Karpas-422 (cell line): ENCODE measurements at regions not wholly inside any gene's neighbourhood (a gene's known extent, or its start where the extent isn't known, plus 50 kb on each side); places are given as distances from the start of the nearest gene placed in this dataset.

Experiments
- DNase-seq: peaks from one replicate; pipeline ENCODE4 v3.0.0-alpha.2; 2015
- H2AFZ ChIP-seq: fragments of 200-600 bp; sonication (generic); 2 replicates; pipeline ENCODE4 v1.6.1; 2014; ENCODE audit warnings: antibody characterized with exemption, low read length, mixed read lengths
- H3K27ac ChIP-seq: fragments of 200-600 bp; sonication (generic); 2 replicates; pipeline ENCODE4 v1.5.1; 2014; ENCODE audit warnings: mild to moderate bottlenecking, low read length, moderate library complexity
- H3K27me3 ChIP-seq: fragments of 200-600 bp; sonication (generic); 2 replicates; pipeline ENCODE4 v1.6.1; 2014; ENCODE audit warnings: low read length, mixed read lengths
- H3K36me3 ChIP-seq: fragments of 200-600 bp; sonication (generic); 2 replicates; pipeline ENCODE4 v1.6.1; 2014; ENCODE audit warnings: low read length, mixed read lengths; ENCODE audit not compliant: insufficient read depth
- H3K4me1 ChIP-seq: fragments of 200-600 bp; sonication (generic); 2 replicates; pipeline ENCODE4 v1.6.1; 2014; ENCODE audit warnings: mild to moderate bottlenecking, low read length, mixed read lengths
- H3K4me2 ChIP-seq: fragments of 200-600 bp; sonication (generic); 2 replicates; pipeline ENCODE4 v1.6.1; 2014; ENCODE audit warnings: low read length, low read depth, mild to moderate bottlenecking; ENCODE audit not compliant: poor library complexity, severe bottlenecking
- H3K4me3 ChIP-seq: fragments of 200-600 bp; sonication (generic); 2 replicates; pipeline ENCODE4 v1.5.1; 2014; ENCODE audit warnings: mild to moderate bottlenecking, antibody characterized with exemption, low read length, mixed read lengths
- H3K79me2 ChIP-seq: fragments of 200-600 bp; sonication (generic); 2 replicates; pipeline ENCODE4 v1.6.1; 2014; ENCODE audit warnings: mild to moderate bottlenecking, low read length, mixed read lengths
- H3K9ac ChIP-seq: fragments of 200-600 bp; sonication (generic); 2 replicates; pipeline ENCODE4 v1.6.0; 2014; ENCODE audit warnings: low read length
- H3K9me2 ChIP-seq: fragments of 200-600 bp; sonication (generic), shearing (Covaris generic); replicated peaks from 2 replicates; pipeline ENCODE4 v1.6.0; 2014; ENCODE audit warnings: mild to moderate bottlenecking, low read length, moderate library complexity; ENCODE audit not compliant: insufficient read depth
- H3K9me3 ChIP-seq: fragments of 300-700, 200-600 bp; sonication (generic); 2 replicates; pipeline ENCODE4 v1.6.1; 2014; ENCODE audit warnings: low read length, mixed read lengths
- H4K20me1 ChIP-seq: fragments of 200-600 bp; sonication (generic); 2 replicates; pipeline ENCODE4 v1.6.1; 2014; ENCODE audit warnings: mild to moderate bottlenecking, antibody characterized with exemption, low read length, low read depth; ENCODE audit not compliant: insufficient read depth

GRCh38 chr5:176736301-176736930 lies 73.9 kb upstream of the UNC5A start:
- Histone ChIP-seq H3K4me1 (no peaks in the 10 kb centered on the region), H3K27me3 (no peaks in the 10 kb centered on the region), H3K9me2 (no peaks in the 10 kb centered on the region), H3K4me3 (no peak overlapping the region), H2AFZ (no peak overlapping the region), H3K27ac (no peak overlapping the region), H4K20me1 (no peaks in the 10 kb centered on the region), H3K79me2 (no peaks in the 10 kb centered on the region), H3K9me3 (no peaks in the 10 kb centered on the region), H3K36me3 (no peaks in the 10 kb centered on the region), H3K9ac (no peak overlapping the region), H3K4me2 (no peak overlapping the region)
- DNase-seq, result no peak

- Histone ChIP-seq H3K36me3 (no peaks in the 10 kb centered on the region), H3K4me3 (no peak overlapping the region), H3K27ac (no peak overlapping the region), H3K9me2 (no peaks in the 10 kb centered on the region), H3K4me2 (no peak overlapping the region), H3K79me2 (no peaks in the 10 kb centered on the region), H3K9me3 (no peaks in the 10 kb centered on the region), H4K20me1 (no peaks in the 10 kb centered on the region), H3K4me1 (no peaks in the 10 kb centered on the region), H2AFZ (no peak overlapping the region), H3K9ac (no peak overlapping the region), H3K27me3 (no peaks in the 10 kb centered on the region)
- DNase-seq, result no peak
These were observed 73.2 kb upstream of the UNC5A start for GRCh38 chr5:176736931-176737745.

GRCh38 chr5:176737746-176738636 lies 72.4 kb upstream of the UNC5A start:
- H3K9me2 ChIP-seq, result no peaks in the 10 kb centered on the region
- no peaks in the 10 kb centered on the region for H3K79me2 ChIP-seq
- no peak overlapping the region for H3K9ac ChIP-seq
- DNase-seq, result no peak
- no peak overlapping the region for H2AFZ ChIP-seq
- no peaks in the 10 kb centered on the region for H3K9me3 ChIP-seq
- H3K4me2 ChIP-seq, result no peak overlapping the region
- H3K27me3 ChIP-seq, result no peaks in the 10 kb centered on the region
- no peak overlapping the region for H3K27ac ChIP-seq
- H3K4me1 ChIP-seq, result no peaks in the 10 kb centered on the region
- H3K4me3 ChIP-seq, result no peak overlapping the region
- no peaks in the 10 kb centered on the region for H4K20me1 ChIP-seq
- H3K36me3 ChIP-seq, result no peaks in the 10 kb centered on the region

GRCh38 chr5:176738637-176739250 lies 71.6 kb upstream of the UNC5A start:
- no peak overlapping the region for H3K27ac ChIP-seq
- H3K9ac ChIP-seq, result no peak overlapping the region
- H3K27me3 ChIP-seq, result no peaks in the 10 kb centered on the region
- H3K4me3 ChIP-seq, result no peak overlapping the region
- no peaks in the 10 kb centered on the region for H3K9me3 ChIP-seq
- H3K4me2 ChIP-seq, result no peak overlapping the region
- no peaks in the 10 kb centered on the region for H4K20me1 ChIP-seq
- no peaks in the 10 kb centered on the region for H3K9me2 ChIP-seq
- H3K36me3 ChIP-seq, result no peaks in the 10 kb centered on the region
- H3K79me2 ChIP-seq, result no peaks in the 10 kb centered on the region
- H2AFZ ChIP-seq, result no peak overlapping the region
- no peaks in the 10 kb centered on the region for H3K4me1 ChIP-seq
- DNase-seq, result no peak

GRCh38 chr5:176739461-176740051 lies 70.8 kb upstream of the UNC5A start:
- Histone ChIP-seq H3K27me3 (no peaks in the 10 kb centered on the region), H3K4me3 (no peak overlapping the region), H3K79me2 (no peaks in the 10 kb centered on the region), H3K36me3 (no peaks in the 10 kb centered on the region), H4K20me1 (no peaks in the 10 kb centered on the region), H3K9ac (no peak overlapping the region), H2AFZ (no peak overlapping the region), H3K9me2 (no peaks in the 10 kb centered on the region), H3K9me3 (no peaks in the 10 kb centered on the region), H3K4me1 (no peaks in the 10 kb centered on the region), H3K27ac (no peak overlapping the region), H3K4me2 (no peak overlapping the region)
- no peak for DNase-seq

- H3K27me3 ChIP-seq, result no peaks in the 10 kb centered on the region
- DNase-seq, result no peak
- H3K79me2 ChIP-seq, result no peaks in the 10 kb centered on the region
These were observed 70.1 kb upstream of the UNC5A start for GRCh38 chr5:176740131-176740701.

GRCh38 chr5:176740702-176741496 lies 69.5 kb upstream of the UNC5A start:
- no peaks in the 10 kb centered on the region for H3K36me3 ChIP-seq
- DNase-seq, result no peak
- H3K9ac ChIP-seq, result no peak overlapping the region
- no peaks in the 10 kb centered on the region for H3K27me3 ChIP-seq
- H3K4me2 ChIP-seq, result no peak overlapping the region
- H3K4me1 ChIP-seq, result no peaks in the 10 kb centered on the region
- no peaks in the 10 kb centered on the region for H4K20me1 ChIP-seq
- no peaks in the 10 kb centered on the region for H3K9me3 ChIP-seq
- H3K27ac ChIP-seq, result no peak overlapping the region
- H3K4me3 ChIP-seq, result no peak overlapping the region
- H3K79me2 ChIP-seq, result no peaks in the 10 kb centered on the region
- H2AFZ ChIP-seq, result no peak overlapping the region
- H3K9me2 ChIP-seq, result no peaks in the 10 kb centered on the region

More at GRCh38 chr5:176740131-176740701, 70.1 kb upstream of the UNC5A start:
- Histone ChIP-seq H3K4me3 (no peak overlapping the region), H3K36me3 (no peaks in the 10 kb centered on the region), H3K27ac (no peak overlapping the region), H3K9ac (no peak overlapping the region), H3K9me3 (no peaks in the 10 kb centered on the region), H2AFZ (no peak overlapping the region), H3K4me1 (no peaks in the 10 kb centered on the region), H3K4me2 (no peak overlapping the region), H4K20me1 (no peaks in the 10 kb centered on the region), H3K9me2 (no peaks in the 10 kb centered on the region)
